Fibroblast of lung (primary cell): ENCODE measurements at regions not wholly inside any gene's neighbourhood (a gene's known extent, or its start where the extent isn't known, plus 50 kb on each side); places are given as distances from the start of the nearest gene placed in this dataset.

ENCODE experiments used
- DNase-seq, 2 donors: peaks; one replicate each; pipeline versions ENCODE4 v3.0.0 to v3.0.0-alpha.2; 2010; ENCODE audit warnings: low read depth in 2 of 2
- H2AFZ ChIP-seq: 2 replicates; pipeline ENCODE4 v1.5.1; 2012; ENCODE audit warnings: low read length, control low read depth, inconsistent platforms
- H3K27ac ChIP-seq: 2 replicates; pipeline ENCODE4 v1.5.1; 2011; ENCODE audit warnings: low read length, control low read depth; ENCODE audit not compliant: insufficient read depth
- H3K27me3 ChIP-seq: 2 replicates; pipeline ENCODE4 v1.5.1; 2011; ENCODE audit warnings: mild to moderate bottlenecking, low read length; ENCODE audit not compliant: control insufficient read depth, insufficient read depth
- H3K36me3 ChIP-seq: 2 replicates; pipeline ENCODE4 v1.5.1; 2011; ENCODE audit warnings: low read length; ENCODE audit not compliant: control insufficient read depth, insufficient read depth
- H3K4me1 ChIP-seq: 2 replicates; pipeline ENCODE4 v1.5.1; 2011; ENCODE audit warnings: low read length; ENCODE audit not compliant: control insufficient read depth, insufficient read depth; ENCODE audit errors: extremely low read depth
- H3K4me2 ChIP-seq: 2 replicates; pipeline ENCODE4 v1.5.1; 2011; ENCODE audit warnings: low read length, control low read depth; ENCODE audit not compliant: insufficient read depth; ENCODE audit errors: extremely low read depth
- H3K4me3 ChIP-seq, 4 experiments: fragments of 200-600 bp in 1 of 4; sonication (generic) in 1 of 4; replicated peaks in 1 of 4; 2 replicates each; pipeline ENCODE4 v1.5.1; 2011 to 2016; ENCODE audit warnings: low read length in 4 of 4, low read depth in 3 of 4, mild to moderate bottlenecking in 3 of 4, control low read depth in 2 of 4, inconsistent platforms in 1 of 4, mixed read lengths in 1 of 4; ENCODE audit not compliant: insufficient read depth in 1 of 4; ENCODE audit errors: control extremely low read depth in 1 of 4
- H3K79me2 ChIP-seq: 2 replicates; pipeline ENCODE4 v1.5.1; 2012; ENCODE audit warnings: mild to moderate bottlenecking, low read length, inconsistent platforms; ENCODE audit not compliant: control insufficient read depth, insufficient read depth
- H3K9ac ChIP-seq: 2 replicates; pipeline ENCODE4 v1.5.1; 2011; ENCODE audit warnings: mild to moderate bottlenecking, low read length, control low read depth; ENCODE audit not compliant: insufficient read depth
- H3K9me3 ChIP-seq: 2 replicates; pipeline ENCODE4 v1.5.1; 2012; ENCODE audit warnings: low read depth, low read length; ENCODE audit not compliant: control insufficient read depth, insufficient read depth
- H4K20me1 ChIP-seq: 2 replicates; pipeline ENCODE4 v1.5.1; 2011; ENCODE audit warnings: low read length; ENCODE audit not compliant: control insufficient read depth, insufficient read depth; ENCODE audit errors: extremely low read depth
- CTCF ChIP-seq, 2 donors: IDR thresholded peaks in 1 of 2; conservative IDR thresholded peaks in 1 of 2; 1 replicate in 1 of 2; 2 replicates in 1 of 2; pipeline ENCODE4 v1.5.1; 2011 to 2012; ENCODE audit warnings: low read length in 2 of 2, control low read depth in 1 of 2, inconsistent platforms in 1 of 2, low read depth in 1 of 2, mild to moderate bottlenecking in 1 of 2
- EZH2 ChIP-seq: IDR thresholded peaks from 2 replicates; pipeline ENCODE4 v1.5.1; 2012; ENCODE audit warnings: low read length, control low read depth, mild to moderate bottlenecking; ENCODE audit errors: missing control alignments

- no peaks in the 10 kb centered on the region for H3K36me3 ChIP-seq
- H3K9me3 ChIP-seq, result no peaks in the 10 kb centered on the region
- no peaks in the 10 kb centered on the region for H3K79me2 ChIP-seq
- DNase-seq, result no peak
- no peaks in the 10 kb centered on the region for H3K27me3 ChIP-seq
- H3K9ac ChIP-seq, result no peak overlapping the region
- H3K27ac ChIP-seq, result no peak overlapping the region
- H3K4me3 ChIP-seq, result no peak overlapping the region
- no peak for TF ChIP-seq EZH2
- no peak for TF ChIP-seq CTCF (conservative IDR thresholded peaks at IDR 0.05 in 1 of 2, IDR thresholded peaks at IDR 0.05 in 1 of 2; ENCODE audit: low read depth in 1 of 2, low read length in 2 of 2)
- H2AFZ ChIP-seq, result no peak overlapping the region
- no peaks in the 10 kb centered on the region for H3K4me1 ChIP-seq
- H3K4me2 ChIP-seq, result no peak overlapping the region
- no peaks in the 10 kb centered on the region for H4K20me1 ChIP-seq
Measured at GRCh38 chr4:117429061-117429460, 343.7 kb upstream of the TRAM1L1 start.

- H3K9me3 ChIP-seq, result no peaks in the 10 kb centered on the region
- H3K4me3 ChIP-seq, result no peak overlapping the region
- H3K79me2 ChIP-seq, result no peaks in the 10 kb centered on the region
- H3K27ac ChIP-seq, result no peak overlapping the region
- no peaks in the 10 kb centered on the region for H3K27me3 ChIP-seq
- no peak overlapping the region for H2AFZ ChIP-seq
- H3K4me2 ChIP-seq, result no peak overlapping the region
- no peaks in the 10 kb centered on the region for H4K20me1 ChIP-seq
- DNase-seq, result no peak
- TF ChIP-seq CTCF (conservative IDR thresholded peaks at IDR 0.05 in 1 of 2, IDR thresholded peaks at IDR 0.05 in 1 of 2; ENCODE audit: low read depth in 1 of 2, low read length in 2 of 2) (no peak), EZH2 (no peak)
- H3K9ac ChIP-seq, result no peak overlapping the region
- no peaks in the 10 kb centered on the region for H3K36me3 ChIP-seq
- no peaks in the 10 kb centered on the region for H3K4me1 ChIP-seq
Measured at GRCh38 chr4:117429506-117429905, 344.1 kb upstream of the TRAM1L1 start.

- H3K4me3 ChIP-seq, result no peak overlapping the region
- no peaks in the 10 kb centered on the region for H3K79me2 ChIP-seq
- H3K9ac ChIP-seq, result no peak overlapping the region
- no peaks in the 10 kb centered on the region for H3K4me1 ChIP-seq
- H3K27me3 ChIP-seq, result no peaks in the 10 kb centered on the region
- no peak overlapping the region for H3K4me2 ChIP-seq
- no peak for DNase-seq
- no peak overlapping the region for H3K27ac ChIP-seq
- no peak for TF ChIP-seq EZH2
- TF ChIP-seq CTCF (conservative IDR thresholded peaks at IDR 0.05 in 1 of 2, IDR thresholded peaks at IDR 0.05 in 1 of 2; ENCODE audit: low read depth in 1 of 2, low read length in 2 of 2), result no peak
- H3K9me3 ChIP-seq, result no peaks in the 10 kb centered on the region
- H2AFZ ChIP-seq, result no peak overlapping the region
- H4K20me1 ChIP-seq, result no peaks in the 10 kb centered on the region
- H3K36me3 ChIP-seq, result no peaks in the 10 kb centered on the region
Measured at GRCh38 chr4:117434424-117434823, 349.0 kb upstream of the TRAM1L1 start.
